SU-DHL-6 (cell line): ENCODE measurements at regions not wholly inside any gene's neighbourhood (a gene's known extent, or its start where the extent isn't known, plus 50 kb on each side); places are given as distances from the start of the nearest gene placed in this dataset.

Experiments used
- CTCF ChIP-seq: fragments of 200-600 bp; sonication (generic); IDR thresholded peaks from one replicate; pipeline ENCODE4 v1.5.1; 2017; ENCODE audit warnings: antibody characterized with exemption, mild to moderate bottlenecking, low read length, moderate library complexity; ENCODE audit not compliant: insufficient read depth, poor library complexity, severe bottlenecking
- EZH2phosphoT487 ChIP-seq: fragments of 200-600 bp; sonication (generic), shearing (Covaris generic); conservative IDR thresholded peaks from 2 replicates; pipeline ENCODE4 v1.6.1; 2018; ENCODE audit warnings: mild to moderate bottlenecking, antibody characterized with exemption, low read length, moderate library complexity, mixed read lengths

DNA sequence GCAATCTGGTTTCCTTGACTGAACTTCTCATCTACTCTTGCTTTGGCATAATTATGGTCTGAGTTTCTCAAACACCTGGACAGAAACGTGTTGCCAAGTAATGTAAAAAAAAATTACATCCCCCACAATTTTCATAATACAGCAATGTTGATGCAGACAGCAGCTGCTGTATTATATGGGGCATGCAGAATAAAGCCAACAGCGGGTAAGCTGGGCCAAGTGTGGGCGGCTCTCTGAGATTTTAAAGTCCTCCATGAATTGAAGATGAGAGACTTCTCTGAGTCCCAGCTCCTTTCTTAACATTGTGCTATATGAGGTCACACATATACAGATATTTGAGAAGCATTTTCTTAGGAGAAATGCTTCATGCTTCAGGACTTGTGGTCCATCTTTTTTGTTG lies 881.2 kb downstream of the GALC start:
- TF ChIP-seq CTCF (no peak), EZH2phosphoT487 (no peak)
